ENCODE measurements at regions not wholly inside any gene's neighbourhood (a gene's known extent, or its start where the extent isn't known, plus 50 kb on each side); places are given as distances from the start of the nearest gene placed in this dataset.

- TF ChIP-seq POLR2AphosphoS5 (IDR thresholded peaks at IDR 0.05) = no peak
- no peak for TF ChIP-seq CTCF (IDR thresholded peaks at IDR 0.05)
- no peak for TF ChIP-seq EP300 (IDR thresholded peaks at IDR 0.05; ENCODE audit: low read depth)
- TF ChIP-seq POLR2A (IDR thresholded peaks at IDR 0.05) = no peak
- in situ Hi-C loops (cut with MboI; ENCODE audit: low pct_ligation_motif_present in 1 of 4, low pct_unique_long_range_greater_than_20kb in 1 of 4, low sequenced_read_pairs in 3 of 4) = no loop called here
- H3K4me1 ChIP-seq = no peaks in the 10 kb centered on the region
Observed at GRCh38 chr9:13017260-13017659, 242.4 kb downstream of the LURAP1L start.

GRCh38 chr9:13020146-13021040 is 245.6 kb downstream of the LURAP1L start:
- TF ChIP-seq POLR2A (IDR thresholded peaks at IDR 0.05) (no peak), EP300 (IDR thresholded peaks at IDR 0.05; ENCODE audit: low read depth) (no peak)
- no peaks in the 10 kb centered on the region for H3K36me3 ChIP-seq
- H3K27ac ChIP-seq = no peak overlapping the region
- no peak for DNase-seq
- intact Hi-C loops (cut with DNase I; ENCODE audit: low total_unique reads) (no loop called here), in situ Hi-C loops (cut with MboI; ENCODE audit: low pct_ligation_motif_present in 1 of 4, low pct_unique_long_range_greater_than_20kb in 1 of 4, low sequenced_read_pairs in 3 of 4) (no loop called here)
- H3K27me3 ChIP-seq = no peaks in the 10 kb centered on the region
- no peak overlapping the region for H3K4me3 ChIP-seq
- 58 to 68% methylated on average over 5 of the region's 5 CpGs for WGBS, 2 donors (ENCODE audit: low coverage in 1 of 2)
- no peaks in the 10 kb centered on the region for H3K9me3 ChIP-seq
- H3K4me1 ChIP-seq = no peaks in the 10 kb centered on the region

More at GRCh38 chr9:13017260-13017659, 242.4 kb downstream of the LURAP1L start:
- H3K27ac ChIP-seq = no peak overlapping the region
- DNase-seq = no peak
- no peak overlapping the region for H3K4me3 ChIP-seq
- intact Hi-C loops (cut with DNase I; ENCODE audit: low total_unique reads) = no loop called here
- no peaks in the 10 kb centered on the region for H3K36me3 ChIP-seq
- no peaks in the 10 kb centered on the region for H3K9me3 ChIP-seq
- H3K27me3 ChIP-seq = no peaks in the 10 kb centered on the region

DNA sequence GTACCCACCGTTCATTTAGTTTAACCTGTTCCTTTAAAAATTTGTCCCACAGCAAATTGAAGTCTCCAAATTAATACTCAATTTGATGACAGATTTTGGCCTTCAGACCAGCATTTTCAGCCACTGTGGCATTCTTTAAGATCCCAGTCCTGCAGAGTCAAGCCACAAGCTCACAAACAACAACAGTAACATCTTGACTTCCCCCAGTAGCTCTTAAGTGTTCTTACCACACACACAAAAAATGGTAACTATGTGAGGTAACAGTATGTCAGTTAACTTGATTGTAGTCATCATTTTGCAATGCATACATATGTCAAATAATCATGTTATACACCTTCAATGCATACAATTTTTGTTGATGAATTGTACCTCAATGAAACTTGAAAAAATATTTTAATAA is 247.9 kb downstream of the LURAP1L start:
- WGBS, 2 donors (ENCODE audit: low coverage in 1 of 2) = 83 to 100% methylated on average over 1 of the region's 1 CpG

DNA sequence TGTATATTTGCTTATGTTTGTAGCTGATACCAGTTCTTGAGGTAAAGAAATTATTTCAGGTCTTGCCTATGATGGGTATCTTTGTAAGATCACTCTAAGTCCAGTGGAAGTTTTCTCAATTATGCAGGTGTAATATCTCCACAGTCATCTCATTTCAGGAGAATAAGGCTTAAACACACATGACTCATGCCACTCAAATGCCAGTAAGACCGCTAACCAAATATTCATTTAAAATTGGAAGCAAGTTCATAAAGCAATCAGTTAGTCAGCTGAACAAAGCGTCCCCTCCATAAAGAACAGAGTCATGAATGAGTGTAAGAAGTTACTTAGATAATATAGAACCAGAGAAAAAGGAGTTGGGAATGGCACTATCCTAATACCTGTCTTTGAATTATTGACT is 248.7 kb downstream of the LURAP1L start:
- Histone ChIP-seq H3K36me3 (no peaks in the 10 kb centered on the region), H3K27ac (no peak overlapping the region), H3K27me3 (no peaks in the 10 kb centered on the region), H3K9me3 (no peaks in the 10 kb centered on the region), H3K4me3 (no peak overlapping the region), H3K4me1 (no peaks in the 10 kb centered on the region)
- DNase-seq = no peak
- intact Hi-C loops (cut with DNase I; ENCODE audit: low total_unique reads) = no loop called here
- in situ Hi-C loops (cut with MboI; ENCODE audit: low pct_ligation_motif_present in 1 of 4, low pct_unique_long_range_greater_than_20kb in 1 of 4, low sequenced_read_pairs in 3 of 4) = no loop called here
- WGBS, 2 donors (ENCODE audit: low coverage in 1 of 2) = 78 to 88% methylated on average over 2 of the region's 2 CpGs
- TF ChIP-seq POLR2A (IDR thresholded peaks at IDR 0.05) (no peak), POLR2AphosphoS5 (IDR thresholded peaks at IDR 0.05) (no peak), EP300 (IDR thresholded peaks at IDR 0.05; ENCODE audit: low read depth) (no peak), CTCF (IDR thresholded peaks at IDR 0.05) (no peak)

More for the DNA sequence above, 247.9 kb downstream of the LURAP1L start:
- in situ Hi-C loops (cut with MboI; ENCODE audit: low pct_ligation_motif_present in 1 of 4, low pct_unique_long_range_greater_than_20kb in 1 of 4, low sequenced_read_pairs in 3 of 4) (no loop called here), intact Hi-C loops (cut with DNase I; ENCODE audit: low total_unique reads) (no loop called here)
- no peaks in the 10 kb centered on the region for H3K27me3 ChIP-seq
- TF ChIP-seq POLR2A (IDR thresholded peaks at IDR 0.05) (no peak), POLR2AphosphoS5 (IDR thresholded peaks at IDR 0.05) (no peak), EP300 (IDR thresholded peaks at IDR 0.05; ENCODE audit: low read depth) (no peak), CTCF (IDR thresholded peaks at IDR 0.05) (no peak)
- H3K4me1 ChIP-seq = no peaks in the 10 kb centered on the region
- no peaks in the 10 kb centered on the region for H3K36me3 ChIP-seq
- no peak for DNase-seq
- no peaks in the 10 kb centered on the region for H3K9me3 ChIP-seq
- no peak overlapping the region for H3K27ac ChIP-seq
- H3K4me3 ChIP-seq = no peak overlapping the region
